Stimulated activated CD8-positive, alpha-beta memory T cell treated with anti-CD3 and anti-CD28 coated beads, Interleukin-4, amount 100 ng/mL, for 4 hours (primary cell): ENCODE measurements at regions not wholly inside any gene's neighbourhood (a gene's known extent, or its start where the extent isn't known, plus 50 kb on each side); places are given as distances from the start of the nearest gene placed in this dataset.
"Not testable (repeated sequence)": the region's sequence is repeated elsewhere in the genome, so short reads cannot be mapped to it uniquely, and the experiment has no call there.

ENCODE experiments used
- DNase-seq, 2 donors: peaks; one replicate each; pipeline ENCODE4 v3.0.0-alpha.2; 2020; ENCODE audit warnings: low read depth in 2 of 2, low spot score in 1 of 2

GRCh38 chr2:147430408-147430807, 414.4 kb upstream of the ACVR2A start:
- no peak for DNase-seq

- DNase-seq: no peak
Observed at GRCh38 chr2:147428120-147428747, 416.6 kb upstream of the ACVR2A start.

- DNase-seq: no peak
Observed at GRCh38 chr2:147425437-147426029, 419.3 kb upstream of the ACVR2A start.

- DNase-seq: no peak
Observed at GRCh38 chr2:147424766-147425165, 420.1 kb upstream of the ACVR2A start.

GRCh38 chr2:147420947-147421675, 423.7 kb upstream of the ACVR2A start:
- no peak for DNase-seq

GRCh38 chr2:147420517-147420916, 424.3 kb upstream of the ACVR2A start:
- no peak for DNase-seq

GRCh38 chr2:147416099-147416498, 428.7 kb upstream of the ACVR2A start:
- DNase-seq: no peak

GRCh38 chr2:147414656-147415055, 430.2 kb upstream of the ACVR2A start:
- DNase-seq: not testable (repeated sequence)

GRCh38 chr2:147408357-147408756, 436.5 kb upstream of the ACVR2A start:
- DNase-seq: no peak

- DNase-seq: no peak
Observed at GRCh38 chr2:147405651-147406050, 439.2 kb upstream of the ACVR2A start.

- no peak for DNase-seq
Observed at GRCh38 chr2:147398996-147399395, 445.8 kb upstream of the ACVR2A start.

GRCh38 chr2:147398301-147398700, 446.5 kb upstream of the ACVR2A start:
- no peak for DNase-seq

- no peak for DNase-seq
Observed at GRCh38 chr2:147396890-147397289, 447.9 kb upstream of the ACVR2A start.

GRCh38 chr2:147394179-147394790, 450.5 kb upstream of the ACVR2A start:
- no peak for DNase-seq

- no peak for DNase-seq
Observed at GRCh38 chr2:147392180-147392579, 452.6 kb upstream of the ACVR2A start.

GRCh38 chr2:147390475-147390874, 454.4 kb upstream of the ACVR2A start:
- DNase-seq: no peak

- no peak for DNase-seq
Observed at GRCh38 chr2:147389218-147389617, 455.6 kb upstream of the ACVR2A start.

GRCh38 chr2:147388217-147388616, 456.6 kb upstream of the ACVR2A start:
- no peak for DNase-seq

GRCh38 chr2:147386284-147386683, 458.5 kb upstream of the ACVR2A start:
- DNase-seq: no peak

GRCh38 chr2:147385600-147385999, 459.2 kb upstream of the ACVR2A start:
- no peak for DNase-seq

GRCh38 chr2:147384659-147385058, 460.2 kb upstream of the ACVR2A start:
- DNase-seq: no peak

GRCh38 chr2:147382322-147382948, 462.4 kb upstream of the ACVR2A start:
- no peak for DNase-seq
